GM21526 (cell line): ENCODE measurements at regions not wholly inside any gene's neighbourhood (a gene's known extent, or its start where the extent isn't known, plus 50 kb on each side); places are given as distances from the start of the nearest gene placed in this dataset.
"Not testable (repeated sequence)": the region's sequence is repeated elsewhere in the genome, so short reads cannot be mapped to it uniquely, and the experiment has no call there.

Source experiments
- ATAC-seq: cut with Tn5 transposase; IDR thresholded peaks from one replicate; pipeline ENCODE4 v1.9.1; 2021; ENCODE audit warnings: moderate library complexity; ENCODE audit not compliant: unreplicated experiment, low FRiP score

DNA sequence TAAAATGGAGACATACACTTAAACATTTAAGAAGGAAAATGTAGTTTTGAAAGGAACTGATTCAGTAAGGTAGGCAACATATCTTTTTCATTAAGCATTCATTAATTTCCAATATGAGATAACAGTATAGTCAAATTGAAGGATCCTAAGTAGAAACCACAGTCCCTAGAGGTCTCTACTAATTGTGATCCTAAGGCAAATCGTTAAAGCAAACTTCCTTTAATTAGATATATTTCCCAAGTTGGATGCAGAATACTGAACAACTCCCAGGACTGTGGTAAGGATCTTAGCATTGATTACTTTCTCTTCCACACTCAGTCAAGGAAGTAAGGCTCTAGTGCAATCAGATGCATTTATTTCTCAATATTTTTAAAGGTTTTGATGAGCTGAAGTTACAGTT lies 604.1 kb upstream of the GJE1 start:
- no peak for ATAC-seq

DNA sequence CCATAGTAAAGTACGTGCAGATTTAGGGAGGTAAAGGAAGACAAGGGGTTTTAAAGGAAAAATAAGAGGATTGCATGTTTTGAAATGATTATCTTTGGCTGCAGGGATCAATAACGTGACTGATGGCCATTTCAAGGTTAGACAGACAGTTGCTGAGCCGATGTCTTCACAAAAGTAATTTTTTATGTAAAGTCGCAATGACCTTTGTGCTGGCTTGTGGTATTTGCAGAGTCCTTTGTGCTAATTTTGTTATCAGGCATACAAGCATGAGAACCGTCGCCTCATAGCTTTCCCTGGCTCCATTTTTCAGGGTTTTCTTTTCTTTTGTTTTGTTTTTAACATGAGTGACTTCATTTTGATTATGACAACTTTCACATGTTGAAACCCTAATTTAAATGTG lies 605.7 kb upstream of the GJE1 start:
- ATAC-seq: no peak

DNA sequence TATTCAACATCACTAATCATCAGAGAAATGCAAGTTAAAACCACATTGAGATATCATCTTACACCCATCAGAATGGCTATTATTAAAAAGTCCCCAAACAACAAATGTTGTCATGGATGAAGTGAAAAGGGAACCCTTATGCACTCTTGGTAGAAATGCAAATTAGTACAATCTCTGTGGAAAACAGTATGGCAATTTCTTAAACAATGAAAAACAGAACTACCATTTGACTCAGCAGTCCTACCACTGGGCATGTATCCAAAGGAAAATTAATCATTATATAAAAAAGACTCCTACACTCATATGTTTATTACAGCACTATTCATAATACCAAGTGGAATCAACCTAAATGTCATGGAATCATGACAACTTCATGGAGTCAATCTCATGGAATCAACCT lies 611.3 kb upstream of the GJE1 start:
- no peak for ATAC-seq

GRCh38 chr6:141513830-141514229 lies 618.9 kb upstream of the GJE1 start:
- ATAC-seq: no peak

- ATAC-seq: no peak
Observed at GRCh38 chr6:141510803-141511202, 621.9 kb upstream of the GJE1 start.

DNA sequence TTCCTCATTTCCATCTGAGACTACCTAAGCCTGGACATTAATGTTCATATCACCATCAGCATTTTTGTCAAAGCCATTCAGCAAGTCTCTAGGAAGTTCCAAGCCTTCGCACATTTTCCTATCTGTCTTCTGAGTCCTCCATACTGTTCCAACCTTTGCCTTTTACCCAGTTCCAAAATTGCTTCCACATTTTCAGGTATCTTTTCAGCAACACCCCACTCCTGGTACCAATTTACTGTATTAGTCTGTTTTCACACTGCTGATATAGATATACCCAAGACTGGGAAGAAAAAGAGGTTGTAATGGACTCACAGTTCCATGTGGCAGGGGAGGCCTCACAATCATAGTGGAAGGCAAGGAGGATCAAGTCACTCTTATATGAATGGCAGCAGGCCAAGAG lies 626.7 kb upstream of the GJE1 start:
- ATAC-seq: not testable (repeated sequence)

DNA sequence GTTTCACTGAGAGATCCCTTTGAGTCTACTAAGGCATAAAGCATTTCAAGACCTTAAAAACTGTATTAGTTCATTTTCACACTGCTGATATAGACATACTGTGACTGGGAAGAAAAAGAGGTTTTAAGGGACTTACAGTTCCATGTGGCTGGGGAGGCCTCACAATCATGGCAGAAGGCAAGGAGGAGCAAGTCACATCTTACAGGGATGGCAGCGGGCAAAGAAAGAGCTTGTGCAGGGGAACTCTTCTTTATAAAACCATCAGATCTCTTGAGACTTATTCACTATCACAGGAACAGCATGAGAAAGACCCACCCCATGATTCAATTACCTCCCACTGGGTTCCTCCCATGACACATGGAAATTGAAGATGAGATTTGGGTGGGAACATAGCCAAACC lies 628.4 kb upstream of the GJE1 start:
- ATAC-seq: not testable (repeated sequence)

- ATAC-seq: no peak
Observed at GRCh38 chr6:141501616-141502015, 631.1 kb upstream of the GJE1 start.

DNA sequence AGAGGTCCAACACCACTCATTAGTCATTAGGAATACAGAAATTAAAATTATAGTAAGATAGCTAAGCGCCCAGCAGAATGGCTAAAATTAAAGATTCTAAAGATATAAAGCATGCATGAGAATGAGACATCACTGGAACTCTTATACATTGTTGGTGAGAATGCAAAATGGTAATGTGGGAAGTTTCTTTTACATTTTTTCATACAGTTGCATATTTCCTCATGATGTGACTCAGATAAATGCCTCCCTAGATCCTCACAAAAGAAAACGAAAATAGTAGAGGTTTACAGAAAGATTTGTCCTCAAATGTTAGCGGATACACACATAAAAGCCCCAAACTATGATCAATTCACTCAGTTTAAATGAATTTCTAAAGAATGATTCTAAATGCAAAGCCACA lies 633.7 kb upstream of the GJE1 start:
- no peak for ATAC-seq

DNA sequence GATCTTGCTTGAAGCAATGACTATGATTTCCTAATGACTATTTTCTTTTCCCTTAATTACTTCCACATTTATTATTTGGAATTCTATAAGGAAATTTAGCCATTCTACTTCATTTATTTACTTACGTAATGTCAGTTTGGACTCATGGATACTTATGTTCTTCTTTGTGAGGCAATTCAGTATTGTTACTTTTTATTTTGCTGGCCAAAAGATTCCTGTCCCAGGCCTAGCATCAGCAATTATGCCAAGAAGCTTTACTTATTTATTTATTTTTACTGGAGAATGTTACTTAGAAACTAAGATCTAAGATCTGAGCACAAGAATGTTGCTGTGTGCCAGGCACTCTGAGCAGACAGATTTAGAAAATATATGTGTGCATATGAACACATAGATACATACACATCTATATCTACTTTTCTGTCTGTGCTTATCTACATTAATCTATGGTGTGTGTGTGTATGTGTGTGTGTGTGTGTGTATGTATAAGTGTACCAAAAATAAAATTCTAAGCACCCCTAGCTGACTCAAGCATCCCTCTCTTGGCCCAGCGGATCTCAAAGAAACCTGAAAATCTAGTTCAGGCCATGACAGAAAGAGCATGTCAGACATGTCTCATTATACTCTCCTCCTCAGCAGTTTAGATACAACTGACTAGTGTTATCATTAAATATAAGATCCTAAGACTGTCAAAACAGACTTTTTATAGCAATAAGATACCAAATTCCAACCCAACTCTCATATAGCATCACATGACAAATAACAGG lies 640.0 kb upstream of the GJE1 start:
- no peak for ATAC-seq

DNA sequence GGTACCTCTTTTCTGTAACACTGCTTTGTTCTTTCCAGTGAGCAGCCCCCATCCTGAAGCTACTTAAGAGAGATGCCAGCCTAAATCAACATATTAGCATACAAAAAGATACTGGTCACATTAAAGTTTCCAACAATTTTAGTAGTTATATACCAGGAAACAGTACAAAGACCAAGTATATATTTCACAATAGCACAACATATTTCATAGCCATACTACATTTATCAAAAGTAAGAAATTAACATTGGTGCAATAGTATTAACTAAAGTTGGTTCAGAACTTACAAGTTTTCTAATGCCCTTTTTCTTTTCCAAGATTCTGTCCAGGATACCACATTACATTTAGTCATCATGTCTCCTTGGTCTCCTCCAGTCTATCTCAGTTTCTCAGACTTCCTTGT lies 641.0 kb upstream of the GJE1 start:
- ATAC-seq: no peak

- no peak for ATAC-seq
Observed at GRCh38 chr6:141490982-141491381, 641.7 kb upstream of the GJE1 start.

GRCh38 chr6:141488488-141488887 lies 644.2 kb upstream of the GJE1 start:
- peak; percentile 34 for ATAC-seq

- ATAC-seq: no peak
Observed at GRCh38 chr6:141486942-141487341, 645.8 kb upstream of the GJE1 start.

GRCh38 chr6:141484711-141485110 lies 648.0 kb upstream of the GJE1 start:
- ATAC-seq: peak; percentile 87

GRCh38 chr6:141483598-141484061 lies 649.1 kb upstream of the GJE1 start:
- peak; percentile 85 for ATAC-seq

- no peak for ATAC-seq
Observed at GRCh38 chr6:141482796-141483597, 649.7 kb upstream of the GJE1 start.

DNA sequence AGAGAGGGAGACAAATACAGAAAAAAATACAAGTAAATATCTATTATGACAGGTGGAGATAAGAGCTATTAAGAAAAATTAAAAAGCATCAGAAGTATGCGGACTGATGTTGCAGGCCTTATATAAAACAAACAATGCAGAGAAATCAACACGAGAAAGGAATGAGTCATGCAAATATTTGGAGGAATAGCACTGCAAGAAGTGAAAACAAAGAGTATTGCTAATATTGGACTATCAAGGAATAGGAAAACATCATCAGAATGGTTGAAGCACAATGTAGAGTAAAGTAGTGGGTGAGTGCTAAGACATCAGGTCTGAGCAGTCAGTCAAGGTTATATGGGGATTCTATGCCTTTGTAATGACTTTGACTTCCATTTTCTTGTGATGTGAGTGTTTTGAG lies 657.5 kb upstream of the GJE1 start:
- no peak for ATAC-seq

GRCh38 chr6:141472162-141472928 lies 660.4 kb upstream of the GJE1 start:
- no peak for ATAC-seq

DNA sequence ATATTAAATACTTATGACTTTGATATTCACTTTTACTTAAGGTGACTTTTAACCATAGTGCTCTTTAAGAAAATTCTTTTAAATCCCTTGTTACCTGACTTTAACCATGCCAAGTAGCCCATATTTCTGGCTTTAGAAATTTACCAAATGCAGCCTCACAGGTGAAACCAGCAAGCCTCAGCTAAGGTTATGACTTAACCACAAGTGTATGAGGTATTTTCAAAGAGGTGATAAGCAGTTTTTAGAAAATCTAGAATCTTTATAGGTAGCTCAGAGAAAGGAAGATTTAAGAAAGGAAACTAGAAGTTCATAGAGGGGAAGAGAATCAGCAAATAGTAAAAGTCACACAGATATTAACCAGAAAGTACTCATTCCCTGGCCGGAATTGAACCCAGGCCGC lies 661.9 kb upstream of the GJE1 start:
- ATAC-seq: no peak

DNA sequence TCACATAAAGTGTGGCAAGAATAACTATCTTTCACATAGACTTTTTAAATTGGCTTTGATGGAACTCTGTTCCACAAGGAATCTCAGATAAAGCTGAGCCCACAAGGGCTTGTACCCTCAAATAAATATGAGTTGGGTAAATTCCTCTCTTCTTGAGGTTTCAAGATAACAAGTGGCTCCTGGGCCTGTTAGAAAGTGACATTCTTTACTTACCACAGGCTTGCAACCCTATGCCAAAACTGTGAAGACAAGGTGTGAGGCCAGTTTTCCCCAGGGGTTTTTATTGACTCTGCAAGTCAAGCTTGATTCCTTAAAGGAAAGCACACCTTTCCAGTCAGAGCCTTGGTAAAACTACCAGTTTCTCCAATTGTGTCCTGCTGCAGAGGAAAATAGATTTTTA lies 664.8 kb upstream of the GJE1 start:
- no peak for ATAC-seq
